ENCODE measurements at regions not wholly inside any gene's neighbourhood (a gene's known extent, or its start where the extent isn't known, plus 50 kb on each side); places are given as distances from the start of the nearest gene placed in this dataset.

- TF ChIP-seq CTCF (IDR thresholded peaks at IDR 0.05; ENCODE audit: control insufficient read depth, extremely low read depth, insufficient read depth), result no peak
- DNase-seq (ENCODE audit: low read depth), result no peak
- H3K4me3 ChIP-seq (ENCODE audit: low read depth, low read length), result no peak overlapping the region
Observed at GRCh38 chr7:12741951-12742575, 54.6 kb downstream of the ARL4A start.

- TF ChIP-seq CTCF (IDR thresholded peaks at IDR 0.05; ENCODE audit: control insufficient read depth, extremely low read depth, insufficient read depth), result no peak
- DNase-seq (ENCODE audit: low read depth), result no peak
- no peak overlapping the region for H3K4me3 ChIP-seq (ENCODE audit: low read depth, low read length)
Observed at GRCh38 chr7:12746211-12746610, 58.8 kb downstream of the ARL4A start.

GRCh38 chr7:12747687-12748306 is 60.4 kb downstream of the ARL4A start:
- no peak overlapping the region for H3K4me3 ChIP-seq (ENCODE audit: low read depth, low read length)
- no peak for DNase-seq (ENCODE audit: low read depth)
- no peak for TF ChIP-seq CTCF (IDR thresholded peaks at IDR 0.05; ENCODE audit: control insufficient read depth, extremely low read depth, insufficient read depth)

- DNase-seq (ENCODE audit: low read depth), result no peak
- H3K4me3 ChIP-seq (ENCODE audit: low read depth, low read length), result no peak overlapping the region
- TF ChIP-seq CTCF (IDR thresholded peaks at IDR 0.05; ENCODE audit: control insufficient read depth, extremely low read depth, insufficient read depth), result no peak
Observed at GRCh38 chr7:12749069-12749468, 61.6 kb downstream of the ARL4A start.

GRCh38 chr7:12749746-12750145 is 62.3 kb downstream of the ARL4A start:
- TF ChIP-seq CTCF (IDR thresholded peaks at IDR 0.05; ENCODE audit: control insufficient read depth, extremely low read depth, insufficient read depth), result no peak
- no peak for DNase-seq (ENCODE audit: low read depth)

GRCh38 chr7:12751764-12752163 is 64.3 kb downstream of the ARL4A start:
- TF ChIP-seq CTCF (IDR thresholded peaks at IDR 0.05; ENCODE audit: control insufficient read depth, extremely low read depth, insufficient read depth), result no peak
- DNase-seq (ENCODE audit: low read depth), result no peak

More at GRCh38 chr7:12749746-12750145, 62.3 kb downstream of the ARL4A start:
- H3K4me3 ChIP-seq (ENCODE audit: low read depth, low read length), result no peak overlapping the region

GRCh38 chr7:12754179-12754578 is 66.7 kb downstream of the ARL4A start:
- no peak for TF ChIP-seq CTCF (IDR thresholded peaks at IDR 0.05; ENCODE audit: control insufficient read depth, extremely low read depth, insufficient read depth)
- H3K4me3 ChIP-seq (ENCODE audit: low read depth, low read length), result no peak overlapping the region
- no peak for DNase-seq (ENCODE audit: low read depth)

More at GRCh38 chr7:12751764-12752163, 64.3 kb downstream of the ARL4A start:
- no peak overlapping the region for H3K4me3 ChIP-seq (ENCODE audit: low read depth, low read length)
